Kidney epithelial cell (primary cell): ENCODE measurements at regions not wholly inside any gene's neighbourhood (a gene's known extent, or its start where the extent isn't known, plus 50 kb on each side); places are given as distances from the start of the nearest gene placed in this dataset.

Experiments
- DNase-seq: peaks from one replicate; pipeline ENCODE4 v3.0.0-alpha.2; 2010; ENCODE audit warnings: low read depth
- H3K27me3 ChIP-seq: 2 replicates; pipeline ENCODE4 v1.6.0; 2011; ENCODE audit warnings: low read length; ENCODE audit not compliant: control insufficient read depth, insufficient read depth
- H3K36me3 ChIP-seq: 2 replicates; pipeline ENCODE4 v1.5.1; 2011; ENCODE audit warnings: low read length; ENCODE audit not compliant: control insufficient read depth, insufficient read depth
- H3K4me3 ChIP-seq: 2 replicates; pipeline ENCODE4 v1.5.1; 2011; ENCODE audit warnings: low read depth, mild to moderate bottlenecking, control low read depth, low read length
- CTCF ChIP-seq: IDR thresholded peaks from 2 replicates; pipeline ENCODE4 v1.5.1; 2011; ENCODE audit warnings: mild to moderate bottlenecking, moderate library complexity, low read length, control low read depth, inconsistent platforms; ENCODE audit not compliant: insufficient read depth, poor library complexity, severe bottlenecking

GRCh38 chr3:166127969-166128368 lies 290.7 kb upstream of the BCHE start:
- Histone ChIP-seq H3K27me3 (no peaks in the 10 kb centered on the region), H3K4me3 (no peak overlapping the region), H3K36me3 (no peaks in the 10 kb centered on the region)
- DNase-seq: no peak
- TF ChIP-seq CTCF: no peak

GRCh38 chr3:166125179-166125578 lies 288.0 kb upstream of the BCHE start:
- no peak for DNase-seq

GRCh38 chr3:166123576-166123975 lies 286.4 kb upstream of the BCHE start:
- no peaks in the 10 kb centered on the region for H3K36me3 ChIP-seq
- no peak overlapping the region for H3K4me3 ChIP-seq
- DNase-seq: peak; percentile 14
- no peaks in the 10 kb centered on the region for H3K27me3 ChIP-seq
- no peak for TF ChIP-seq CTCF

More at GRCh38 chr3:166125179-166125578, 288.0 kb upstream of the BCHE start:
- no peak for TF ChIP-seq CTCF
- no peaks in the 10 kb centered on the region for H3K36me3 ChIP-seq
- no peak overlapping the region for H3K4me3 ChIP-seq
- no peaks in the 10 kb centered on the region for H3K27me3 ChIP-seq

GRCh38 chr3:166123088-166123487 lies 285.9 kb upstream of the BCHE start:
- H3K36me3 ChIP-seq: no peaks in the 10 kb centered on the region
- TF ChIP-seq CTCF: no peak
- H3K4me3 ChIP-seq: no peak overlapping the region
- H3K27me3 ChIP-seq: no peaks in the 10 kb centered on the region
- no peak for DNase-seq

- H3K4me3 ChIP-seq: no peak overlapping the region
- H3K27me3 ChIP-seq: no peaks in the 10 kb centered on the region
- H3K36me3 ChIP-seq: no peaks in the 10 kb centered on the region
- no peak for TF ChIP-seq CTCF
- DNase-seq: no peak
Measured at GRCh38 chr3:166118049-166118448, 280.8 kb upstream of the BCHE start.

- H3K36me3 ChIP-seq: no peaks in the 10 kb centered on the region
- H3K27me3 ChIP-seq: no peaks in the 10 kb centered on the region
- no peak for DNase-seq
- H3K4me3 ChIP-seq: no peak overlapping the region
- no peak for TF ChIP-seq CTCF
Measured at GRCh38 chr3:166114448-166114847, 277.2 kb upstream of the BCHE start.
